GM12892 (cell line): ENCODE measurements at regions not wholly inside any gene's neighbourhood (a gene's known extent, or its start where the extent isn't known, plus 50 kb on each side); places are given as distances from the start of the nearest gene placed in this dataset.
A peak's percentile ranks its signal among the peaks of the same experiment; 100 is the strongest.

Source experiments
- DNase-seq: peaks from one replicate; pipeline ENCODE4 v3.0.0; 2011; ENCODE audit not compliant: insufficient read length
- FAIRE-seq: peaks from 2 replicates; lab custom pipeline; 2011; peaks lifted over from hg19 to GRCh38; lab: Jason Lieb, UNC
- POLR2A ChIP-seq: IDR thresholded peaks from 2 replicates; pipeline ENCODE4 v1.6.1; 2011; ENCODE audit warnings: low read depth, low read length, control low read depth
- POLR2AphosphoS5 ChIP-seq: IDR thresholded peaks from 2 replicates; pipeline ENCODE4 v1.6.1; 2011; ENCODE audit warnings: low read depth, low read length, control low read depth
- TAF1 ChIP-seq: IDR thresholded peaks from 2 replicates; pipeline ENCODE4 v1.6.1; 2011; ENCODE audit warnings: low read depth, mild to moderate bottlenecking, control low read depth, low read length, borderline replicate concordance

DNA sequence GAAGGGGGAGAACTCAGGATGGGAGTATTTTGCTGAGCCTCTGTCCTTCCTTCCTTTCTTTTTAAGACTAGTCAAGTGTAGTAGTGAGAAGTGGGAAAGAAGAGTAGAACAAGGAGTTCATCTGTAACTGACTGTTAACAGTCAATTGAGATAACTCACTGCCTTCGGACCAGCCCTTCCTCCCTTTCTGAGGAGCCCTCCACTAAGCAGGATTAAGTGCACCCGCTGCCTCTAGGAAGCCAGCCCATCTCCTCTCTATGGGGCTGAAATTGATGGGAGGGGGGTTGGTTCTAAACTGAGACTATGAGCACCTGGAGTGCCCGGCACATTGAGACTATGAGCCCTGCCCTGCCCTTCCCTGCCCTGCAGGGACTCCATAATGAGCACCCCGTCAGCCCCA, 72.7 kb upstream of the TINAGL1 start:
- DNase-seq (no peak), FAIRE-seq (no peak)
- no peak for TF ChIP-seq POLR2AphosphoS5
- TF ChIP-seq POLR2A = no peak
- no peak for TF ChIP-seq TAF1

DNA sequence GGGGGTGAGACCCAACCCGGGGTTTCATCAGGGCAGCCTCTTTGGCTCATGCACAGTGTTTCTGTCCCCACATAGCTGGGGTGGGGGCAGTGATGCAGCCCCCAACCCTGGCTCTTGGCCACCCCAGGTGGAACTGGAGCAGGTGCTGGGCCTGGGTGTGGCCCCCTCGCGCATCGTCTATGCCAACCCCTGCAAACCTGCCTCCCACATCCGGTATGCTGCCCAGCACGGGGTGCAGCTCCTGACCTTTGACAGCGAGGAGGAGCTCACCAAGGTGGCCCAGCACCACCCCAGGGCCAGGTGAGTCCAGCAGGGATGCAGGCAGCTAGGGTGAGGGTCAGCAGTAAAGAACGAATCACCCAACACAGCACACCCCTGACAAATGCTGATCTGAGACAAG, 72.3 kb upstream of the TINAGL1 start:
- no peak for TF ChIP-seq POLR2A
- no peak for TF ChIP-seq TAF1
- TF ChIP-seq POLR2AphosphoS5 = no peak
- FAIRE-seq (no peak), DNase-seq (no peak)

DNA sequence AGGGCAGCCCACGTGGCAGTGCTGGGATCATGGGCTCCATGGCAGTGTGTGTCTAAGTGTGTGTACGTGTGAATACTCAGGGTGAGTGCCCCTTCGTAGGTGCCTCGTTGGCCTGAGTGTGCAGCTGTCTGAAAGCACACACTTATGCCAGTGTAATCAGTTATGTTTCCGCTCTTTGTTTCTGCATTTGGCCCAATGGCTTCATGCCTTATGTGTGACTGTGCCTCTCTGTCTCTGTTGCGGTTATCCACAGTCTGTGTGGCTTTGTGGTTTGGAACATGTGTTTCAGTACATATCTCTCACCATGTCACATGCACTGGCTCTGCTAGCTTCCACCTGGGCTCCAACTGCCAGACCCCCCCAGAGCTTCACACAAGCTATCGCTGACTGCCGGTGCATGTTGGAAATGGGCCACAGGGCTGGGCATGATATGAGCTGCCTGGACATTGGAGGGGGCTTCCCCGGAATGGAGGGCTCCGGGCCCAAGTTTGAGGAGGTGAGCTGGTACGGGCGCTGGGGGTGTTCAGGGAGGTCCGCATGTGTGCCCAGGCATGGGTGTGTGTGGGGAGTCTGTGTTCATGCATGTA, 70.3 kb upstream of the TINAGL1 start:
- peak; percentile 38 for FAIRE-seq
- TF ChIP-seq TAF1 (no peak), POLR2AphosphoS5 (no peak), POLR2A (no peak)
- no peak for DNase-seq

DNA sequence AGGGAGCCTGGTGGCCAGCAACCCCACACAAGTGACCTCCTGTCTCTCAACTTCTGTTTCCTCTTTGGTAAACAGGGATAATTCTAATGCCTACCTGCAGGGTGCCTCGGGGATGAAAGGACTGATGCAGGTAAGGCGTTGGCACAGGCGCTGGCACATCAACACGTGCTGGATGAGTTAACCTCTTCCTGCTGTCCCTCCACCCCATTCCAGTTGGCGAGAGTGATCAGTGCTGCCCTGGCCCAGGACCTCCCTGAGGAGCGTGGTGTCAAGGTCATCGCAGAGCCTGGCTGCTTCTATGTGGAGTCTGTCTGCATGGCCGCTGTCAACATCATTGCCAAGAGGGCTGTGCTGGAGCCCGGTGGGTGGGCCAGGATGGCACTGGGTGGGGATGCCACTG, 69.1 kb upstream of the TINAGL1 start:
- no peak for FAIRE-seq
- DNase-seq = no peak

DNA sequence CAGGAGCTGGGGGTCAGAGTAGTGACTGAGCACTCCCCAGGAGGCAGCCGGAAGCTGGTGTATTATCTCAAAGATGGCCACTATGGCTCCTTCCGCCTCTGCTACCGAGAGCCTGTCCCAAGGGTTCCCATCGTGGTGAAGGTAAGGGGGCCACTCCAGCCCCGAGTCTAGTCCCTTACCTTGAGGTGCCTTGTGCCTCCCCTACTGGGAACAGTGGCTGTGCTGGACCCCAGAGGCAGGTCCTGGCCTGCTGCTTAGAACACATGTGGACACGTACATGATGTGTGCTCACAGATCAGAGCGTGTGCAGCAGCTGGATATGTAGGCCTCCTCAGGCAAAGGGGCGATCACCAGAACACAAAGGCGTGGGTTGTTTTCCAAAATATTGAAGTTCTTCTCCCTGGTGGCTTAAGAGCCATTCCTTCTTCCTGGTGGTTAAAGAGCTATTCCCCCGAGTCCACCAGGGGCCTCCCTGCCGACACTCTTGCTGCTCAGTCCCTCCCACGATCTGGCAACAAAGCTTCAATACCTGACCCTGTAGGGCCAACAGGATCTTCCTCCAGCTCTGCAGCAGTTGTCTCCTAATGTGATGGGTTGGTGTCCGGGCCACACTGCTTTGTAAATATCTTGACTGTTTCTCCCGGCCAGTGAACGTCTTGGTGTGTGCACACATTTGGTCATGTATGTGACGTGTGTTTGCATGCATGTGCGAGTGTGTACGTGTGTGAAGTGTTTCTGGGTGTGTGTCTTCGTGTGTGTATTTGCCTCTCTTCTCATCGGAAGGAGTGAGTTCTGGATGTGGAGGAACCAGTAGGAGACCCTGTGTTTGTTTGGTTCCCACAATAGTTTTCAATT, 68.4 kb upstream of the TINAGL1 start:
- FAIRE-seq = no peak
- TF ChIP-seq POLR2A (no peak), TAF1 (no peak), POLR2AphosphoS5 (no peak)

More for the DNA sequence above, 69.1 kb upstream of the TINAGL1 start:
- TF ChIP-seq POLR2A (no peak), TAF1 (no peak), POLR2AphosphoS5 (no peak)

DNA sequence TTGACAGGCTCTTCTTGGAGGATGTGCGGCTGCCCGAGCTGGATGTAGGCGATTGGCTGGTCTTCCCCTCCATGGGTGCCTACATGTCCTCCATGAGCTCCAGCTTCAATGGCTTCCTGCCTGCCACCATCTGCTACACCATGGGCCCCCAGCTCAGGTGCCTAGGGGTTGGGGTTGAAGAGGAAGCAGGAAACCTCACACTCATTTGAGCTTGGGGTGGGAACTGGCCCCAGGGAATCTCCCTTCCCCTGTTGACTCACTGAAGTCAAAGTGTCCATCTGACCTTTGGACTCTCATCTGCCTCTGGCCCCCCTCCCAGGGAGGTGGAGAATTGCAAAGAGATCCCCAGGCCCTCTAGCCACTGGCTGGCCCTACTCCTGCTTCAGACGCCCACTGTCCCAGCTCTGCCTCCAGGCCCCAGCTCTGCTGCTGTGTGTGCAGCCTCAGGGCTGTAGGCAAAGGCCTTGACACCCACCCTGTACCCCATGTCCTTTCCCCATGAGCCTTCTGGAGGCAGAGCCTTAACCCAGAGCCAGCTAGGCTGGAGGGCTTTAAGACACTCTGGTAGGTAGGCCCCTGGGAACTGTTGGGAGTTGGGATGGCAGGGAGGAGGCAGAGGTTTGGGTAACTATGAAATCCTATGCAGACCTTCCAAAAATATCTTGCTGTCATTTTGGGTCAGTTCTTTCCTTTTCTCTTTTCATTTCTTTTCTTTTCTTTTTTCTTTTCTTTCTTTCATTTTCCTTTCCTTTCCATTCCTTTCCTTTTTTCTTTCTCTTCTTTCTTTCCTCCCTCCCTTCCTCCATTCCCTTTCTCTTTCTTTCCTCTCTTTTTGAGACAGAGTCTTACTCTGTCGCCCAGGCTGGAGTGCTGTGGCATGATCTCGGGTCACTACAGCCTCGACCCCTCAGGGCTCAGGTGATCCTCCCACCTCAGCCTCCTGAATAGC, 66.9 kb upstream of the TINAGL1 start:
- FAIRE-seq (no peak), DNase-seq (peak; percentile 36)
- TF ChIP-seq POLR2AphosphoS5 (no peak), POLR2A (no peak), TAF1 (no peak)

More for the DNA sequence above, 68.4 kb upstream of the TINAGL1 start:
- no peak for DNase-seq

DNA sequence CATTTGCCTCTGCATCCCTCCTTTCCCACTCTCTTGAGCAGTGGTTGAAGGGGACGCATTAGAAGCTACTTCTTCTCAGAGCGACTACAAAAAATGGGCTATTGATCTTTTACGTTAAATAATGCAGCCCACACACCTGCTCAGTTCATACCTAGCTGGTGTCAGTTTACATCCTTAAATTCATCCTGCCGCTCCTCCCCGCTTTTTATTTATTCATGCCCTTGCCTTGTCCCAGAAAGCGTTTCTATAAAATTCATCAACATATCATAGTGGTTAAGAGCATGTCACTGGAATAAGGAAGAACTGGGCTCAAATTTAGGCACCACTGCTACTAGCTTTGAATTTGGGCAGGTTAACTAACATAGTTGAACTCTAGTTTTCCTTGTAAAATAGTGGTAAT, 66.0 kb upstream of the TINAGL1 start:
- TF ChIP-seq POLR2A = no peak
- TF ChIP-seq TAF1 = no peak
- TF ChIP-seq POLR2AphosphoS5 = no peak
- no peak for DNase-seq

DNA sequence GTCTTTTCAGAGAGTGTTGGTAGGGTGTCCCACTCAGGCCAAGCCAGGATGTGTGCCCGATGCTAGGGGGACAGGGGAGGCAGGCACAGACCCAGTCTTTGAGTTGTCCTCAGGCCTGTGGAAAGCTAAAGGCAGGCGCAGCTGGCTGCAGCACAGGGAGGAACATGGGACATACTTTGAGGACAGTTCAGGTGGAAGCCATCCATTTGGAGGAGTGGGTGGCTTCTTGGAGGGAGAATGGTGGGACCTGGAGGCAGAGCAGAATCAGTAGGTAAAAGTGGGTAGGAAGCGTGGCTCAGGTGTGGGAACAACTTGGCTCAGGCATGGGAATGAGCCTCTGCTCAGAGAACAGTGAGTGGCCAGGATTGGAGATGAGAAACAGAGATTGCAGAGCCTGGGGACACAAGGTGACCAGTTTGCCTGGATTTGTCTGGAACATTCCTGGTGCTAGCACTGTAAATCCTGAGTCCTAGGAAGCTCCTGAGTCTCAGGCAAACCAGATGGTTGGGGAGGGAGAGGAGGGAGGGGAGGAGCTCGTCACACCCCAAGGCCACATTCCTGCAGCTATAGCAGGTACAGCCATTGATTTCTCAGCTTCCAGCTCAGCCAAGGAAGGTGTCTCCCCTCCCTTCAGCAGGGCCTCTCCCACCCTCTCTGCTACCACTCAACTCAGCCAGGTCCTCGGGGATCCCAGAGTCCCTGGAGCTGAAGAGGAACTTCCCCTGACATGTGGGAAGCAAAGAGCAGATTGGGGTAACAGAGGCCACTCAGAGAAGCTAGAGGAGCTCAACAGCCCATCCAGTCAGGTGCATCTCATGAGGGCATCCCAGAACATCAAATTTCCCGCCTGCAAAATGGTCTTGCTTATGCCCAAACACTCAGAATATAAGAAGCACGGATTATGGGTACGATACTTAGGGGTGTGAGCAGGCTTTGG, 65.2 kb upstream of the TINAGL1 start:
- TF ChIP-seq POLR2AphosphoS5 (no peak), POLR2A (no peak), TAF1 (no peak)
- DNase-seq (no peak), FAIRE-seq (no peak)

More for the DNA sequence above, 66.0 kb upstream of the TINAGL1 start:
- FAIRE-seq = no peak

DNA sequence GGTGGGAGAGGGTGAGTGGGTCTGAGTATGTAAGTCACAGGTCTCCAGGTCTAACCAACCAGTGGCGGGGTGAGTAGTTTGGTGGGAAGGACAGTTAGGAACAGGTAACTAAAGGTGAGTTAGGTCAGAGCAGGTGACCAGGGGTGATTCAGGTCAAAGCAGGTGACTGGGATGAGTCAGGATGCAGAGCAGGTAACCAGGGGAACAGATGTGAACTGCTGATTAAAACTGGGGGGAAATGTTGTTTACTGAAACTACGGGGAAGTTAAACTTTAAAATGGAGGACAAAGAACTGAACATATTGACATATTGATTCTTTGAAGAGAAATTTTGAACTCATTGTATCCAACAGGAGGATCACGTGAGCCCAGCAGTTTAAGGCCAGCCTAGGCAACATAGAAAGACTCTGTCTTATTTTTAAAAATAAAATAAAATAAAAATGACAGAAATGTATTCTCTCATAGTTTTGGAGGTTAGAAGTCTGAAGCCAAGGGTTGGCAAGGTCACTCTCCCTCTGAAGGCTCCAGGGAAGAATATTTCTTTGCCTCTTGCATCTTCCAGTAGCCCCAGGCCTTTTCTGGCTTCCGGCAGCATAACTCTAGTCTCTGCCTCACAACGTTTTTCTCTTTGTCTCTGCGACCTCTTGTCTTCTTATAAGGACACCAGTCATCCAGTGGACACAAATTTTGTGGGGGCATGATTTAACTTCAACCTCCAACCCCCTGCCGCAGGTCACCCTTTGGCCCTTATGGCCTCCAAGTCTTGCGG, 64.3 kb upstream of the TINAGL1 start:
- DNase-seq = no peak
- FAIRE-seq = no peak
- TF ChIP-seq POLR2AphosphoS5 (no peak), POLR2A (no peak)

DNA sequence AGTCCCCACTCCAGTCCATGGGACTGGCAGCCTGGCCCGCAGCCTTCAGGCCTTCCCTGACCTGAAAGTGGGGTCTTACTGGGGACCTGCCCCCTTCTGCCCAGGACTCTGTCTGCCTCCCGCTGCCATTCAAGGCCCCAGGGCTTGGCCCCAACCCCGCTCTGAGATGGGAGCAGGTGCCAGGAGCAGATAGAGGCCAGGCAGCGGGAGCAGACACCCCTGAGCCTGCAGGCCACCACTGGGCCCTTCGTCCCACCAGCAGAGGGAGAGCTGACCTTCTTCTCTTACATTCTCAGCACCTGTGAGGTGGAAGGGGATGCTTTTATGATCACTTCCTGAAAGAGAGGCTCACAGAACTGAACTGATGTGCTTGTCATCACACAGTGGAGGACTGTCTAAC, 62.2 kb upstream of the TINAGL1 start:
- no peak for DNase-seq
- FAIRE-seq = no peak
- TF ChIP-seq POLR2AphosphoS5 = no peak
- no peak for TF ChIP-seq TAF1
- no peak for TF ChIP-seq POLR2A
